Cardiac fibroblast (primary cell): ENCODE measurements at regions not wholly inside any gene's neighbourhood (a gene's known extent, or its start where the extent isn't known, plus 50 kb on each side); places are given as distances from the start of the nearest gene placed in this dataset.
A peak's percentile ranks its signal among the peaks of the same experiment; 100 is the strongest.

Experiments
- DNase-seq, 2 donors: peaks; one replicate each; pipeline versions ENCODE4 v3.0.0 to v3.0.0-alpha.2; 2010; ENCODE audit warnings: low read depth in 2 of 2
- H3K4me3 ChIP-seq, 2 donors: replicated peaks in 1 of 2; 1 replicate in 1 of 2; 2 replicates in 1 of 2; pipeline ENCODE4 v1.5.1; 2011; ENCODE audit warnings: low read depth in 2 of 2, low read length in 2 of 2, mild to moderate bottlenecking in 2 of 2, moderate library complexity in 1 of 2
- CTCF ChIP-seq: IDR thresholded peaks from one replicate; pipeline ENCODE4 v1.5.1; 2011; ENCODE audit warnings: low read depth, mild to moderate bottlenecking, low read length, inconsistent platforms

- no peak for DNase-seq
- H3K4me3 ChIP-seq = no peak overlapping the region
- TF ChIP-seq CTCF = no peak
These were observed 375.8 kb upstream of the AKR1E2 start for GRCh38 chr10:4450169-4450568.

- no peak overlapping the region for H3K4me3 ChIP-seq
- DNase-seq = peak; percentile 19 to 53
- no peak for TF ChIP-seq CTCF
These were observed 378.0 kb upstream of the AKR1E2 start for GRCh38 chr10:4448030-4448429.

- no peak for TF ChIP-seq CTCF
These were observed 382.6 kb upstream of the AKR1E2 start for GRCh38 chr10:4443419-4443818.

GRCh38 chr10:4442296-4442695 lies 383.7 kb upstream of the AKR1E2 start:
- H3K4me3 ChIP-seq = no peak overlapping the region
- no peak for TF ChIP-seq CTCF
- no peak for DNase-seq

More at GRCh38 chr10:4443419-4443818, 382.6 kb upstream of the AKR1E2 start:
- DNase-seq = no peak
- H3K4me3 ChIP-seq = no peak overlapping the region

- H3K4me3 ChIP-seq = no peak overlapping the region
- no peak for TF ChIP-seq CTCF
These were observed 385.7 kb upstream of the AKR1E2 start for GRCh38 chr10:4440260-4440659.

GRCh38 chr10:4437791-4438190 lies 388.2 kb upstream of the AKR1E2 start:
- DNase-seq = no peak
- no peak for TF ChIP-seq CTCF
- H3K4me3 ChIP-seq = no peak overlapping the region

More at GRCh38 chr10:4440260-4440659, 385.7 kb upstream of the AKR1E2 start:
- DNase-seq = no peak

GRCh38 chr10:4437061-4437460 lies 388.9 kb upstream of the AKR1E2 start:
- no peak for DNase-seq
- H3K4me3 ChIP-seq = no peak overlapping the region
- TF ChIP-seq CTCF = no peak
